OCI-M2 (cell line): ENCODE measurements at regions not wholly inside any gene's neighbourhood (a gene's known extent, or its start where the extent isn't known, plus 50 kb on each side); places are given as distances from the start of the nearest gene placed in this dataset.

Experiments
- DNase-seq: peaks from one replicate; lab custom pipeline; 2025; ENCODE audit not compliant: unreplicated experiment; lab: John Stamatoyannopoulos, UW

GRCh38 chr2:41441958-41442357, 605.9 kb upstream of the PKDCC start:
- DNase-seq: no peak

- DNase-seq: no peak
Measured at GRCh38 chr2:41445865-41446264, 602.0 kb upstream of the PKDCC start.

GRCh38 chr2:41446266-41446665, 601.6 kb upstream of the PKDCC start:
- no peak for DNase-seq

- no peak for DNase-seq
Measured at GRCh38 chr2:41448221-41448620, 599.6 kb upstream of the PKDCC start.

- DNase-seq: no peak
Measured at GRCh38 chr2:41457026-41457425, 590.8 kb upstream of the PKDCC start.

- DNase-seq: no peak
Measured at GRCh38 chr2:41460661-41461060, 587.2 kb upstream of the PKDCC start.

- DNase-seq: no peak
Measured at GRCh38 chr2:41464395-41464794, 583.4 kb upstream of the PKDCC start.

- no peak for DNase-seq
Measured at GRCh38 chr2:41475959-41476358, 571.9 kb upstream of the PKDCC start.

- DNase-seq: no peak
Measured at GRCh38 chr2:41482659-41483058, 565.2 kb upstream of the PKDCC start.

- DNase-seq: no peak
Measured at GRCh38 chr2:41483226-41483625, 564.6 kb upstream of the PKDCC start.

GRCh38 chr2:41483982-41484857, 563.6 kb upstream of the PKDCC start:
- DNase-seq: no peak

GRCh38 chr2:41484858-41485234, 563.0 kb upstream of the PKDCC start:
- no peak for DNase-seq

- DNase-seq: no peak
Measured at GRCh38 chr2:41486948-41487347, 560.9 kb upstream of the PKDCC start.

- no peak for DNase-seq
Measured at GRCh38 chr2:41488888-41489287, 558.9 kb upstream of the PKDCC start.

- no peak for DNase-seq
Measured at GRCh38 chr2:41489638-41490037, 558.2 kb upstream of the PKDCC start.

- no peak for DNase-seq
Measured at GRCh38 chr2:41495050-41495449, 552.8 kb upstream of the PKDCC start.

- DNase-seq: no peak
Measured at GRCh38 chr2:41496908-41497307, 550.9 kb upstream of the PKDCC start.

GRCh38 chr2:41498781-41499180, 549.0 kb upstream of the PKDCC start:
- DNase-seq: no peak

- no peak for DNase-seq
Measured at GRCh38 chr2:41500895-41501294, 546.9 kb upstream of the PKDCC start.

- no peak for DNase-seq
Measured at GRCh38 chr2:41502752-41503151, 545.1 kb upstream of the PKDCC start.

- DNase-seq: no peak
Measured at GRCh38 chr2:41504532-41504931, 543.3 kb upstream of the PKDCC start.

GRCh38 chr2:41510108-41510507, 537.7 kb upstream of the PKDCC start:
- no peak for DNase-seq

GRCh38 chr2:41521211-41521610, 526.6 kb upstream of the PKDCC start:
- no peak for DNase-seq
